Progenitor cell of endocrine pancreas (in vitro differentiated cells): ENCODE measurements at regions not wholly inside any gene's neighbourhood (a gene's known extent, or its start where the extent isn't known, plus 50 kb on each side); places are given as distances from the start of the nearest gene placed in this dataset.

ENCODE experiments used
- DNase-seq: peaks from one replicate; pipeline ENCODE4 v3.0.0; 2021; ENCODE audit warnings: low spot score; ENCODE audit not compliant: unreplicated experiment
- H3K27ac Mint-ChIP-seq: 2 replicates; pipeline ENCODE4 v1.8.0; 2021; ENCODE audit warnings: mild to moderate bottlenecking, moderate library complexity, mixed read lengths
- H3K27me3 Mint-ChIP-seq: 2 replicates; pipeline ENCODE4 v1.8.0; 2021; ENCODE audit warnings: mixed read lengths
- H3K36me3 Mint-ChIP-seq: 2 replicates; pipeline ENCODE4 v1.8.0; 2022; ENCODE audit warnings: mixed read lengths; ENCODE audit not compliant: insufficient read depth
- H3K4me1 Mint-ChIP-seq: 2 replicates; pipeline ENCODE4 v1.8.0; 2021; ENCODE audit warnings: low read depth, mixed read lengths
- H3K4me3 Mint-ChIP-seq: 2 replicates; pipeline ENCODE4 v1.8.0; 2021; ENCODE audit warnings: low read depth, mild to moderate bottlenecking, moderate library complexity, mixed read lengths
- H3K9me3 Mint-ChIP-seq: 2 replicates; pipeline ENCODE4 v1.8.0; 2021; ENCODE audit warnings: low read depth, mixed read lengths
- CTCF ChIP-seq: fragments of 200-600 bp; sonication (generic); IDR thresholded peaks from one replicate; pipeline ENCODE4 v1.5.0; 2021; ENCODE audit warnings: antibody characterized with exemption, mild to moderate bottlenecking; ENCODE audit not compliant: unreplicated experiment

DNA sequence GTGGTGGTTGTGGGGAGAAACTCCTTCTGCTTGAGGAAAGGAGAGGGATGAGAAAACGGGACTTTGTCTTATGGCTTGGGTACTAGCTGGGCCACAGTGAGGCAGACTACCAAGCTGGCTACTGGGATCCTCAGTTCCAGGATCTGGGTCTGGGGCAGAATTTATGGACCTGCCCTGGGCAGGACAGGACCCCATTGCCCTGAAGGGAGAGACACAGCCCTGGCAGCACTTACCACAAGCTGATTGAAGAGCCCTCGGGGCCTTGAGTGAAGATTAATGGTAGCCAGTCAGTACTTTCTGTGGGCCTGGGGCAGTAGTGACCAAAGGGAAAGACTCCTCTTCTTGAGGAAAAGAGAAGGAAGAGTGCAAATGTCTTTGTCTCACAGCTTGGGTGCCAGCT lies 799.7 kb downstream of the SI start:
- peaks cover 2% of the 10 kb centered on the region for H3K36me3 Mint-ChIP-seq
- peaks cover 18% of the 10 kb centered on the region for H3K9me3 Mint-ChIP-seq

DNA sequence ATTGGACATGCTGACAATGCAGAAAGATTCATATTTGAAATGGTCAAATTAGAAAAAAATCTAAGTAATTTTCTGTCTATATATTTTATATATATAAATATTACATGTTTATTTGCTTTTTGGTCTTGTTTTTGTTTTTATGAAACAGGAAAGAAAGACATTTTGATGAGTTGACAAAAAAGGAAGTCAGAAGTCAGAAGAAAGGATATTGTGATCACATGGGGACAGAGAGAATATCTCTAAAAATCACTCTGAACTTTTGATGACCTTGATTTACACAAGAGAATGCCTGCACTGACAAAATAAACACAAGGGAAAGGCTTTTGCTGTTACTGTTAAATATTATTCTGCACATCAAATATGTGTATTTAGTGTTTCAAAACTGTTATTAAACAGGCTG lies 811.2 kb downstream of the SI start:
- H3K36me3 Mint-ChIP-seq: no peaks in the 10 kb centered on the region
- H3K27me3 Mint-ChIP-seq: no peaks in the 10 kb centered on the region
- H3K4me1 Mint-ChIP-seq: no peaks in the 10 kb centered on the region
- DNase-seq: no peak
- no peak overlapping the region for H3K4me3 Mint-ChIP-seq
- TF ChIP-seq CTCF: no peak
- peaks cover 5% of the 10 kb centered on the region for H3K9me3 Mint-ChIP-seq
- H3K27ac Mint-ChIP-seq: no peak overlapping the region

More for the DNA sequence above, 799.7 kb downstream of the SI start:
- Mint-ChIP-seq H3K4me3 (no peak overlapping the region), H3K27ac (no peak overlapping the region), H3K4me1 (no peaks in the 10 kb centered on the region), H3K27me3 (no peaks in the 10 kb centered on the region)
- no peak for TF ChIP-seq CTCF
- DNase-seq: no peak

DNA sequence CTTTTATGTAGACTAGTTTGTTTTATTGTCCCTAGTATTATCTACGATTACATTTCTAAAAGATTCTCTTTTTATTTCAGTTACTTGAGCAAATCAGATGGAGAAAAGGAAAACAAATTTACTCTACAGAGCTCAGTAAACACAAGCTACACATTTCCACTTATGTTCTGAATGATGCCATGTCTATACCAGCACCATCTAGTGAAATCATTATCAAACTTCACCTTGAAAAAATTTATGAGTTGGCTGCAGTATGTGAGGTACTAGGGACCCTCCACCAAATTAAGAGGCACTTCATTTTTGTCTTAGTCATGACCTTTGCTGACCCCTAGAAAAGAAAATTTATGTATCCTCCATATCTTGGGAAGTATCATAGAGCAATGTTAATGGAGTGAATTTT lies 827.4 kb downstream of the SI start:
- Mint-ChIP-seq H3K4me1 (peaks cover 2% of the 10 kb centered on the region), H3K9me3 (no peaks in the 10 kb centered on the region), H3K27ac (no peak overlapping the region), H3K27me3 (no peaks in the 10 kb centered on the region), H3K36me3 (no peaks in the 10 kb centered on the region), H3K4me3 (no peak overlapping the region)
- no peak for DNase-seq
- TF ChIP-seq CTCF: no peak

DNA sequence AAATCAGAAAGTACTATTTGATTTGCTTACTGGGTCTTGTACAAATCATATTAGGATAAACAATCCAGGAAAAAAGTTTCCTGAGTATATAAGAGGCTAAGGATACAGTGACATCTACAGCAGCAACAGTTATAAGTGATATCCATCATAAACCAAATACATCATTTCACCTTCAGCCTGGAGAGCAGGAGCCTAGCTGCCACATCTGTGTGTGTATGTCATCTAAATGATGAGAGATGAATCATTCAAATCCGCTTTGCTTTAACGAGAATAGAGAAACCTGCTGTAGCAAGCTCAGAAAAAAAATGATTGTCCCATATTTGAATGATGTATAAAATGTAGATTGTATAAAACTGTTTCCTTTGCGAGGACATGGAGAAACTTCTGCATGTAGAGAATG lies 841.4 kb downstream of the SI start:
- H3K27me3 Mint-ChIP-seq: no peaks in the 10 kb centered on the region
- H3K4me1 Mint-ChIP-seq: no peaks in the 10 kb centered on the region
- DNase-seq: no peak
- H3K27ac Mint-ChIP-seq: no peak overlapping the region
- TF ChIP-seq CTCF: no peak
- H3K4me3 Mint-ChIP-seq: no peak overlapping the region
- H3K36me3 Mint-ChIP-seq: no peaks in the 10 kb centered on the region
- H3K9me3 Mint-ChIP-seq: no peaks in the 10 kb centered on the region

DNA sequence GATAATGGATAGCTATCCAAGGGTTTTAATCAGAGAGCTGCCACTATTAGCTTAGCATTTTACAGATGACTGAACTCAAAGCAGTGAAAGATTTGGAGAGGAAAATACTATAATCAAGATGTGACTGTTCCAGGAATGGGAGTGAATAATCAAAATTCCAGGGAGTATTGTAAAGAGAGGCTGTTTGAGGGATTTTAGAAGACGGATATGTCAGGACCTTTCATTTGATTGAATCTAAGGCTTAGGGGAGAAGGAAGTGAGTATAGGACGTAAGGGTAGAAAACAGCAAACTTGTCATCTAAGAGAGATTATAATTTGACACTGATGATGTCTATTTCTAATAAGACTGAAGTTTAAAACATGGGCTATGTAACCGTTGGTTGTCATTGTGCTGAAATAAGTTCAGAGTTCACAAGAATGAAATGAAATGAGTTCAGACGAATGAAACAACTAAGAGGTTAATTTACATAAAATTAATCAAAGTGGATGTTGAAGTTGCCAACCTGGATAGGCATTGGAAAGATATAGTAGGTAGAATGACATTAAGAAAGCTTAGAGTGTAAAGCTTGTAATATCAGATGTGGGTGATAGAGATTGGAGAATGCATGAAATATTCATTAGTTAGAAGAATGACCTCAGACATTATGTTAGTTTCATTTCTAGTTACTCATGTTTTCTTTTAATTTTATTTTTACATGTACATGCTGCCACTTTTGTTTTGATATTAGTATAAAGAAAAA lies 842.8 kb downstream of the SI start:
- DNase-seq: no peak
- no peaks in the 10 kb centered on the region for H3K4me1 Mint-ChIP-seq
- no peak for TF ChIP-seq CTCF
- no peak overlapping the region for H3K27ac Mint-ChIP-seq
- H3K27me3 Mint-ChIP-seq: no peaks in the 10 kb centered on the region
- no peaks in the 10 kb centered on the region for H3K36me3 Mint-ChIP-seq
- no peak overlapping the region for H3K4me3 Mint-ChIP-seq
- no peaks in the 10 kb centered on the region for H3K9me3 Mint-ChIP-seq
